Stimulated activated naive CD8-positive, alpha-beta T cell treated with anti-CD3 and anti-CD28 coated beads, Interleukin-15, amount 100 ng/mL, for 72 hours (primary cell): ENCODE measurements at regions not wholly inside any gene's neighbourhood (a gene's known extent, or its start where the extent isn't known, plus 50 kb on each side); places are given as distances from the start of the nearest gene placed in this dataset.

Experiments used
- ATAC-seq: fragments of 150-1000 bp; cut with Tn5 transposase; 2 replicates; pipeline ENCODE4 v1.10.0; 2021; ENCODE audit warnings: mild to moderate bottlenecking, moderate library complexity
- DNase-seq, 2 donors: peaks; one replicate each; pipeline ENCODE4 v3.0.0; 2021 to 2022
- H3K27ac Mint-ChIP-seq, 2 donors: one replicate each; pipeline ENCODE4 v1.8.0; 2022; ENCODE audit warnings: mild to moderate bottlenecking in 2 of 2, mixed read lengths in 2 of 2, moderate library complexity in 2 of 2
- H3K27me3 Mint-ChIP-seq: one replicate; pipeline ENCODE4 v1.8.0; 2022; ENCODE audit warnings: mixed read lengths
- H3K4me1 Mint-ChIP-seq: one replicate; pipeline ENCODE4 v1.8.0; 2022; ENCODE audit warnings: mild to moderate bottlenecking, mixed read lengths
- H3K4me3 Mint-ChIP-seq, 2 donors: one replicate each; pipeline ENCODE4 v1.8.0; 2022; ENCODE audit warnings: mild to moderate bottlenecking in 2 of 2, mixed read lengths in 2 of 2, moderate library complexity in 1 of 2
- H3K9me3 Mint-ChIP-seq, 2 donors: one replicate each; pipeline ENCODE4 v1.8.0; 2022; ENCODE audit warnings: mixed read lengths in 2 of 2

GRCh38 chrX:45783002-45783401 lies 582.3 kb upstream of the DIPK2B start:
- Mint-ChIP-seq H3K27me3 (no peaks in the 10 kb centered on the region), H3K9me3 (peaks cover 0 to 6% of the 10 kb centered on the region in 2 donors), H3K4me3 (no peak overlapping the region), H3K4me1 (peaks cover 38% of the 10 kb centered on the region), H3K27ac (peak overlapping the region in 1 of 2 donors; percentile 62)
- ATAC-seq (no peak), DNase-seq (no peak)

GRCh38 chrX:45781901-45782553 lies 581.4 kb upstream of the DIPK2B start:
- Mint-ChIP-seq H3K9me3 (peaks cover 0 to 6% of the 10 kb centered on the region in 2 donors), H3K4me1 (peaks cover 41% of the 10 kb centered on the region), H3K27ac (no peak overlapping the region), H3K27me3 (no peaks in the 10 kb centered on the region), H3K4me3 (no peak overlapping the region)
- DNase-seq: no peak
- ATAC-seq: no peak

- Mint-ChIP-seq H3K4me3 (no peak overlapping the region), H3K27me3 (no peaks in the 10 kb centered on the region), H3K9me3 (peaks cover 0 to 6% of the 10 kb centered on the region in 2 donors), H3K4me1 (peaks cover 62% of the 10 kb centered on the region), H3K27ac (no peak overlapping the region)
- ATAC-seq: no peak
- no peak for DNase-seq
These were observed 577.9 kb upstream of the DIPK2B start for GRCh38 chrX:45778616-45779015.

- peaks cover 0 to 6% of the 10 kb centered on the region in 2 donors for H3K9me3 Mint-ChIP-seq
- peaks cover 62% of the 10 kb centered on the region for H3K4me1 Mint-ChIP-seq
These were observed 576.7 kb upstream of the DIPK2B start for GRCh38 chrX:45777366-45777765.

GRCh38 chrX:45775468-45775867 lies 574.8 kb upstream of the DIPK2B start:
- H3K4me3 Mint-ChIP-seq: no peak overlapping the region
- no peaks in the 10 kb centered on the region for H3K27me3 Mint-ChIP-seq
- H3K27ac Mint-ChIP-seq: no peak overlapping the region
- peaks cover 72% of the 10 kb centered on the region for H3K4me1 Mint-ChIP-seq
- ATAC-seq (no peak), DNase-seq (no peak)
- H3K9me3 Mint-ChIP-seq: peaks cover 0 to 6% of the 10 kb centered on the region in 2 donors

More at GRCh38 chrX:45777366-45777765, 576.7 kb upstream of the DIPK2B start:
- Mint-ChIP-seq H3K4me3 (peak overlapping the region in 1 of 2 donors; percentile 30), H3K27ac (no peak overlapping the region), H3K27me3 (no peaks in the 10 kb centered on the region)
- no peak for ATAC-seq
- DNase-seq: no peak

- H3K27ac Mint-ChIP-seq: no peak overlapping the region
- peaks cover 68% of the 10 kb centered on the region for H3K4me1 Mint-ChIP-seq
- H3K4me3 Mint-ChIP-seq: no peak overlapping the region
- DNase-seq (no peak), ATAC-seq (no peak)
- H3K9me3 Mint-ChIP-seq: peaks cover 0 to 4% of the 10 kb centered on the region in 2 donors
- H3K27me3 Mint-ChIP-seq: no peaks in the 10 kb centered on the region
These were observed 574.3 kb upstream of the DIPK2B start for GRCh38 chrX:45774961-45775360.

GRCh38 chrX:45773572-45773971 lies 572.9 kb upstream of the DIPK2B start:
- no peak for DNase-seq
- Mint-ChIP-seq H3K27ac (no peak overlapping the region), H3K9me3 (no peaks in the 10 kb centered on the region), H3K27me3 (no peaks in the 10 kb centered on the region), H3K4me1 (peaks cover 55% of the 10 kb centered on the region), H3K4me3 (no peak overlapping the region)
- ATAC-seq: no peak

GRCh38 chrX:45771560-45772340 lies 571.1 kb upstream of the DIPK2B start:
- no peaks in the 10 kb centered on the region for H3K9me3 Mint-ChIP-seq
- peaks cover 50% of the 10 kb centered on the region for H3K4me1 Mint-ChIP-seq
- ATAC-seq (peak; percentile 84), DNase-seq (peak in 1 of 2 donors; percentile 54)
- no peaks in the 10 kb centered on the region for H3K27me3 Mint-ChIP-seq
- H3K4me3 Mint-ChIP-seq: peak overlapping the region; percentile 77 to 92
- H3K27ac Mint-ChIP-seq: peak overlapping the region; percentile 74 to 91

GRCh38 chrX:45771114-45771513 lies 570.4 kb upstream of the DIPK2B start:
- H3K9me3 Mint-ChIP-seq: no peaks in the 10 kb centered on the region

GRCh38 chrX:45769761-45770582 lies 569.3 kb upstream of the DIPK2B start:
- ATAC-seq (peak; percentile 80), DNase-seq (peak; percentile 27 to 60)
- Mint-ChIP-seq H3K27me3 (no peaks in the 10 kb centered on the region), H3K4me3 (peak overlapping the region; percentile 81 to 92), H3K9me3 (no peaks in the 10 kb centered on the region), H3K27ac (peak overlapping the region; percentile 82 to 95), H3K4me1 (peaks cover 39% of the 10 kb centered on the region)

More at GRCh38 chrX:45771114-45771513, 570.4 kb upstream of the DIPK2B start:
- H3K4me1 Mint-ChIP-seq: peaks cover 45% of the 10 kb centered on the region
- DNase-seq: no peak
- ATAC-seq: no peak
- peak overlapping the region; percentile 86 to 91 for H3K27ac Mint-ChIP-seq
- H3K27me3 Mint-ChIP-seq: no peaks in the 10 kb centered on the region
- H3K4me3 Mint-ChIP-seq: peak overlapping the region; percentile 77 to 92

GRCh38 chrX:45768666-45769236 lies 568.1 kb upstream of the DIPK2B start:
- Mint-ChIP-seq H3K27ac (peak overlapping the region; percentile 82 to 95), H3K27me3 (no peaks in the 10 kb centered on the region), H3K9me3 (no peaks in the 10 kb centered on the region), H3K4me3 (peak overlapping the region; percentile 81 to 92), H3K4me1 (peaks cover 33% of the 10 kb centered on the region)
- ATAC-seq (no peak), DNase-seq (no peak)

GRCh38 chrX:45766981-45767501 lies 566.4 kb upstream of the DIPK2B start:
- Mint-ChIP-seq H3K27me3 (no peaks in the 10 kb centered on the region), H3K4me1 (peaks cover 25% of the 10 kb centered on the region), H3K4me3 (peak overlapping the region; percentile 89 to 92), H3K27ac (peak overlapping the region; percentile 90 to 98), H3K9me3 (no peaks in the 10 kb centered on the region)
- ATAC-seq (peak; percentile 56), DNase-seq (no peak)

- H3K4me1 Mint-ChIP-seq: peaks cover 20% of the 10 kb centered on the region
- DNase-seq (peak in 1 of 2 donors; percentile 13), ATAC-seq (peak; percentile 60)
- peak overlapping the region; percentile 18 to 70 for H3K4me3 Mint-ChIP-seq
- peak overlapping the region in 1 of 2 donors; percentile 6 for H3K27ac Mint-ChIP-seq
- no peaks in the 10 kb centered on the region for H3K9me3 Mint-ChIP-seq
- no peaks in the 10 kb centered on the region for H3K27me3 Mint-ChIP-seq
These were observed 565.1 kb upstream of the DIPK2B start for GRCh38 chrX:45765767-45766166.

GRCh38 chrX:45765281-45765680 lies 564.6 kb upstream of the DIPK2B start:
- H3K4me1 Mint-ChIP-seq: peaks cover 24% of the 10 kb centered on the region
- H3K9me3 Mint-ChIP-seq: no peaks in the 10 kb centered on the region
- no peak for ATAC-seq
- peak overlapping the region in 1 of 2 donors; percentile 6 for H3K27ac Mint-ChIP-seq
- no peak for DNase-seq
- no peaks in the 10 kb centered on the region for H3K27me3 Mint-ChIP-seq
- H3K4me3 Mint-ChIP-seq: peak overlapping the region; percentile 43 to 75
